ENCODE measurements at regions not wholly inside any gene's neighbourhood (a gene's known extent, or its start where the extent isn't known, plus 50 kb on each side); places are given as distances from the start of the nearest gene placed in this dataset.

- Histone ChIP-seq H2AFZ (replicated peaks; ENCODE audit: low read length, poor library complexity) (no peak overlapping the region), H3K79me1 (ENCODE audit: low read depth in 1 of 2, low read length in 2 of 2) (no peaks in the 10 kb centered on the region), H2AK5ac (ENCODE audit: low read depth, low read length) (no peak overlapping the region), H2BK15ac (ENCODE audit: low read depth, low read length) (no peak overlapping the region), H4K5ac (ENCODE audit: low read depth, low read length) (no peak overlapping the region), H4K91ac (ENCODE audit: insufficient read depth, low read depth, low read length) (no peak overlapping the region), H3K9ac (ENCODE audit: low read depth, low read length) (no peak overlapping the region), H3K23ac (ENCODE audit: low read depth, low read length) (no peak overlapping the region), H4K8ac (ENCODE audit: low read depth in 2 of 2, low read length in 2 of 2) (no peak overlapping the region), H3K56ac (ENCODE audit: extremely low read depth, insufficient read depth, low read length) (no peak overlapping the region), H2BK20ac (ENCODE audit: low read depth, low read length) (no peak overlapping the region), H3K9me3 (ENCODE audit: control insufficient read depth, insufficient read depth, low read length) (peaks cover 27% of the 10 kb centered on the region), H3K27me3 (ENCODE audit: control insufficient read depth, insufficient read depth, low read length) (no peaks in the 10 kb centered on the region), H3K4me1 (ENCODE audit: control insufficient read depth, insufficient read depth, low read length) (no peaks in the 10 kb centered on the region), H3K27ac (ENCODE audit: insufficient read depth, low read length) (no peak overlapping the region), H3K4me3 (ENCODE audit: insufficient read depth, low read depth, low read length) (no peak overlapping the region), H3K4me2 (ENCODE audit: low read depth, low read length) (no peak overlapping the region), H3K36me3 (ENCODE audit: control insufficient read depth, insufficient read depth, low read length) (no peaks in the 10 kb centered on the region), H2AK9ac (replicated peaks; ENCODE audit: low read depth, low read length, poor library complexity) (no peak overlapping the region), H3K4ac (ENCODE audit: low read depth, low read length) (no peak overlapping the region), H3K9me1 (ENCODE audit: insufficient read depth, low read length) (no peaks in the 10 kb centered on the region), H2BK120ac (ENCODE audit: low read depth, low read length) (no peak overlapping the region), H3K14ac (replicated peaks; ENCODE audit: low read depth, low read length) (no peak overlapping the region), H4K20me1 (ENCODE audit: insufficient read depth, low read length) (no peaks in the 10 kb centered on the region), H2BK5ac (ENCODE audit: low read depth, low read length, poor library complexity, severe bottlenecking) (no peak overlapping the region), H3K18ac (ENCODE audit: low read depth, low read length) (no peak overlapping the region)
- in situ Hi-C loops (cut with MboI; ENCODE audit: low sequenced_read_pairs) (no loop called here), intact Hi-C loops (cut with micrococcal nuclease) (no loop called here), dilution Hi-C loops (cut with HindIII; ENCODE audit: low sequenced_read_pairs, unreplicated experiment) (no loop called here)
- WGBS, 2 experiments (ENCODE audit: extremely low coverage in 2 of 2, insufficient read length in 1 of 2): no CpG with 5 or more reads among the region's 3 CpGs
- no peak for TF ChIP-seq RFX5 (IDR thresholded peaks at IDR 0.05; ENCODE audit: low read depth, low read length)
- TF ChIP-seq CEBPB (IDR thresholded peaks at IDR 0.05; ENCODE audit: low read depth, low read length): no peak
- TF ChIP-seq MAZ (IDR thresholded peaks at IDR 0.05; ENCODE audit: borderline replicate concordance, low read depth, low read length): no peak
- no peak for TF ChIP-seq ELK1 (IDR thresholded peaks at IDR 0.05; ENCODE audit: borderline replicate concordance, low read depth, low read length)
- TF ChIP-seq RAD21 (IDR thresholded peaks at IDR 0.05; ENCODE audit: low read length): no peak
- TF ChIP-seq MAFK (IDR thresholded peaks at IDR 0.05; ENCODE audit: low read depth, low read length): no peak
- no peak for TF ChIP-seq MXI1 (IDR thresholded peaks at IDR 0.05; ENCODE audit: borderline replicate concordance, low read depth, low read length)
- no peak for TF ChIP-seq NFE2L2 (IDR thresholded peaks at IDR 0.05; ENCODE audit: low read depth, low read length)
- no peak for TF ChIP-seq CHD1 (IDR thresholded peaks at IDR 0.05; ENCODE audit: low read depth, low read length)
- no peak for TF ChIP-seq SMC3 (IDR thresholded peaks at IDR 0.05; ENCODE audit: low read depth, low read length)
- TF ChIP-seq CTCF (conservative IDR thresholded peaks at IDR 0.05; ENCODE audit: low read depth, low read length): no peak
- no peak for TF ChIP-seq POLR2A (IDR thresholded peaks at IDR 0.05; ENCODE audit: low read depth, low read length)
- POLR2A ChIA-PET (ENCODE audit: unreplicated experiment): no interaction called here
- no peak for ATAC-seq (ENCODE audit: low read depth)
- BruUV-seq (replicated peaks): no TSS peak
- DNase-seq: no peak
- CTCF ChIA-PET: no interaction called here
Measured at GRCh38 chr14:98182393-98183055, 1089.5 kb downstream of the BCL11B start.

Data from IMR-90 (cell line).